ENCODE measurements at regions not wholly inside any gene's neighbourhood (a gene's known extent, or its start where the extent isn't known, plus 50 kb on each side); places are given as distances from the start of the nearest gene placed in this dataset.

DNA sequence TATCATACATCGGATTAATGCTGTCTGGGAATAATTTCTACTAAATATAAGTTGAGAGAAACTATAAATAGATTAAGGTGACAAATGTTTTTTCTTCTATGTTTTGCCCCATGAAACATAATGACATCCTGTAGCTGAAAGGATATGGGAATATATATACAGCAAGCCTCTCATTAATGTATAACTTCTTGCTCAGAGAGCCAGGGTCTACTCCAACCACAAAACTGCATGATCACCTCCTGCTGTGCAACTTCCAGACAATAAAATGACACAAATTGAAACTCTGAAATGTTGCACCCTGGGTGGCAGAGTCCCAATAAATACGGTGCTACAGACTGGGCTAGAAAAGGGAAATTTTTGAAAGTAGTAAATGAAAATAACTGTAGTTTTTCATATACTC lies 571.9 kb upstream of the CBLB start:
- H3K9ac ChIP-seq (ENCODE audit: low read depth in 1 of 2, low read length in 2 of 2): no peak overlapping the region
- TF ChIP-seq NR2F2 (IDR thresholded peaks at IDR 0.05): no peak
- TF ChIP-seq SP1 (IDR thresholded peaks at IDR 0.05): no peak
- TF ChIP-seq, protein P1, sequence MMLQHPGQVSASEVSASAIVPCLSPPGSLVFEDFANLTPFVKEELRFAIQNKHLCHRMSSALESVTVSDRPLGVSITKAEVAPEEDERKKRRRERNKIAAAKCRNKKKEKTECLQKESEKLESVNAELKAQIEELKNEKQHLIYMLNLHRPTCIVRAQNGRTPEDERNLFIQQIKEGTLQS (IDR thresholded peaks at IDR 0.05): no peak
- no peak overlapping the region for H3K4me3 ChIP-seq (ENCODE audit: low read depth in 1 of 3, low read length in 3 of 3)
- 76% methylated on average over 2 of the region's 2 CpGs for WGBS
- no peak for DNase-seq (ENCODE audit: low spot score)
- no peaks in the 10 kb centered on the region for H3K9me3 ChIP-seq (ENCODE audit: control insufficient read depth in 4 of 4, low read length in 3 of 4)
- H3K36me3 ChIP-seq (ENCODE audit: control insufficient read depth in 4 of 4, insufficient read depth in 3 of 4, low read depth in 1 of 4, low read length in 3 of 4): no peaks in the 10 kb centered on the region
- H3K4me1 ChIP-seq (ENCODE audit: control insufficient read depth in 4 of 4, insufficient read depth in 4 of 4, low read length in 3 of 4): no peaks in the 10 kb centered on the region
- no peak overlapping the region for H3K27ac ChIP-seq (ENCODE audit: low read depth in 1 of 2, low read length in 2 of 2)
- no peaks in the 10 kb centered on the region for H3K27me3 ChIP-seq (ENCODE audit: control insufficient read depth in 4 of 4, insufficient read depth in 4 of 4, low read length in 3 of 4)

DNA sequence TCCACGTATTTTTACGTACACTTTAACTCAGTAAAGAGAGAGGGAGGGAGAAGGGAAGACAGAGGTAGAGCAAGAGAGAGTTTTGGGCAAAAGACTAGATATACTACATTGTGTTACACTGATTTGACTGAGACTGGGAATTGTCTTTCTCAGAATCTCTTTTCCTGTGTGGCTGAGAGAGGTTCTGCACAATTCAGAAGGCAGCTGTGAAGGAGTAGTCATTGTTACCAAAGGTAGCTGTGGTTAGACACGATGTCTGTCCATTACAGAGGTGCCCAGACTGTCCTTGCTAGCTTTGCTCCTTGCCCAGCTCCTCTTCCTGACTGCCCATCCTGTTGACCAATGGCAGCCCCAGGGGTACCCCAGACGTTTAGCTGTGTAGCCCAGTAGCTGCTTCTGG lies 577.5 kb upstream of the CBLB start:
- Histone ChIP-seq H3K36me3 (ENCODE audit: control insufficient read depth in 4 of 4, insufficient read depth in 3 of 4, low read depth in 1 of 4, low read length in 3 of 4) (no peaks in the 10 kb centered on the region), H3K27ac (ENCODE audit: low read depth in 1 of 2, low read length in 2 of 2) (no peak overlapping the region), H3K4me3 (ENCODE audit: low read depth in 1 of 3, low read length in 3 of 3) (no peak overlapping the region), H3K27me3 (ENCODE audit: control insufficient read depth in 4 of 4, insufficient read depth in 4 of 4, low read length in 3 of 4) (no peaks in the 10 kb centered on the region), H3K4me1 (ENCODE audit: control insufficient read depth in 4 of 4, insufficient read depth in 4 of 4, low read length in 3 of 4) (no peaks in the 10 kb centered on the region), H3K9ac (ENCODE audit: low read depth in 1 of 2, low read length in 2 of 2) (no peak overlapping the region), H3K9me3 (ENCODE audit: control insufficient read depth in 4 of 4, low read length in 3 of 4) (no peaks in the 10 kb centered on the region)
- DNase-seq (ENCODE audit: low spot score): no peak
- TF ChIP-seq YY1 (IDR thresholded peaks at IDR 0.05) (no peak), JUND (IDR thresholded peaks at IDR 0.05) (no peak), HNF4G (IDR thresholded peaks at IDR 0.05) (no peak), SP1 (IDR thresholded peaks at IDR 0.05) (no peak), RXRA (IDR thresholded peaks at IDR 0.05) (no peak), GABPA (IDR thresholded peaks at IDR 0.05 in 1 of 2, conservative IDR thresholded peaks at IDR 0.05 in 1 of 2) (no peak), FOXA1 (IDR thresholded peaks at IDR 0.05) (no peak), EGR1 (IDR thresholded peaks at IDR 0.05; ENCODE audit: low read depth in 2 of 2) (no peak), RAD21 (IDR thresholded peaks at IDR 0.05) (no peak), NR2F2 (IDR thresholded peaks at IDR 0.05) (no peak), HNF4A (conservative IDR thresholded peaks at IDR 0.05) (no peak), TAF1 (conservative IDR thresholded peaks at IDR 0.05) (no peak), FOXA2 (IDR thresholded peaks at IDR 0.05) (no peak)
- TF ChIP-seq, protein P2, sequence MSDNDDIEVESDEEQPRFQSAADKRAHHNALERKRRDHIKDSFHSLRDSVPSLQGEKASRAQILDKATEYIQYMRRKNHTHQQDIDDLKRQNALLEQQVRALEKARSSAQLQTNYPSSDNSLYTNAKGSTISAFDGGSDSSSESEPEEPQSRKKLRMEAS (IDR thresholded peaks at IDR 0.05): no peak
- TF ChIP-seq, protein P3, sequence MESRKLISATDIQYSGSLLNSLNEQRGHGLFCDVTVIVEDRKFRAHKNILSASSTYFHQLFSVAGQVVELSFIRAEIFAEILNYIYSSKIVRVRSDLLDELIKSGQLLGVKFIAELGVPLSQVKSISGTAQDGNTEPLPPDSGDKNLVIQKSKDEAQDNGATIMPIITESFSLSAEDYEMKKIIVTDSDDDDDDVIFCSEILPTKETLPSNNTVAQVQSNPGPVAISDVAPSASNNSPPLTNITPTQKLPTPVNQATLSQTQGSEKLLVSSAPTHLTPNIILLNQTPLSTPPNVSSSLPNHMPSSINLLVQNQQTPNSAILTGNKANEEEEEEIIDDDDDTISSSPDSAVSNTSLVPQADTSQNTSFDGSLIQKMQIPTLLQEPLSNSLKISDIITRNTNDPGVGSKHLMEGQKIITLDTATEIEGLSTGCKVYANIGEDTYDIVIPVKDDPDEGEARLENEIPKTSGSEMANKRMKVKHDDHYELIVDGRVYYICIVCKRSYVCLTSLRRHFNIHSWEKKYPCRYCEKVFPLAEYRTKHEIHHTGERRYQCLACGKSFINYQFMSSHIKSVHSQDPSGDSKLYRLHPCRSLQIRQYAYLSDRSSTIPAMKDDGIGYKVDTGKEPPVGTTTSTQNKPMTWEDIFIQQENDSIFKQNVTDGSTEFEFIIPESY (IDR thresholded peaks at IDR 0.05): no peak
- TF ChIP-seq, protein P1 (IDR thresholded peaks at IDR 0.05): no peak
- TF ChIP-seq, protein P4, sequence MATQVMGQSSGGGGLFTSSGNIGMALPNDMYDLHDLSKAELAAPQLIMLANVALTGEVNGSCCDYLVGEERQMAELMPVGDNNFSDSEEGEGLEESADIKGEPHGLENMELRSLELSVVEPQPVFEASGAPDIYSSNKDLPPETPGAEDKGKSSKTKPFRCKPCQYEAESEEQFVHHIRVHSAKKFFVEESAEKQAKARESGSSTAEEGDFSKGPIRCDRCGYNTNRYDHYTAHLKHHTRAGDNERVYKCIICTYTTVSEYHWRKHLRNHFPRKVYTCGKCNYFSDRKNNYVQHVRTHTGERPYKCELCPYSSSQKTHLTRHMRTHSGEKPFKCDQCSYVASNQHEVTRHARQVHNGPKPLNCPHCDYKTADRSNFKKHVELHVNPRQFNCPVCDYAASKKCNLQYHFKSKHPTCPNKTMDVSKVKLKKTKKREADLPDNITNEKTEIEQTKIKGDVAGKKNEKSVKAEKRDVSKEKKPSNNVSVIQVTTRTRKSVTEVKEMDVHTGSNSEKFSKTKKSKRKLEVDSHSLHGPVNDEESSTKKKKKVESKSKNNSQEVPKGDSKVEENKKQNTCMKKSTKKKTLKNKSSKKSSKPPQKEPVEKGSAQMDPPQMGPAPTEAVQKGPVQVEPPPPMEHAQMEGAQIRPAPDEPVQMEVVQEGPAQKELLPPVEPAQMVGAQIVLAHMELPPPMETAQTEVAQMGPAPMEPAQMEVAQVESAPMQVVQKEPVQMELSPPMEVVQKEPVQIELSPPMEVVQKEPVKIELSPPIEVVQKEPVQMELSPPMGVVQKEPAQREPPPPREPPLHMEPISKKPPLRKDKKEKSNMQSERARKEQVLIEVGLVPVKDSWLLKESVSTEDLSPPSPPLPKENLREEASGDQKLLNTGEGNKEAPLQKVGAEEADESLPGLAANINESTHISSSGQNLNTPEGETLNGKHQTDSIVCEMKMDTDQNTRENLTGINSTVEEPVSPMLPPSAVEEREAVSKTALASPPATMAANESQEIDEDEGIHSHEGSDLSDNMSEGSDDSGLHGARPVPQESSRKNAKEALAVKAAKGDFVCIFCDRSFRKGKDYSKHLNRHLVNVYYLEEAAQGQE (IDR thresholded peaks at IDR 0.05): no peak
- TF ChIP-seq, protein P5, sequence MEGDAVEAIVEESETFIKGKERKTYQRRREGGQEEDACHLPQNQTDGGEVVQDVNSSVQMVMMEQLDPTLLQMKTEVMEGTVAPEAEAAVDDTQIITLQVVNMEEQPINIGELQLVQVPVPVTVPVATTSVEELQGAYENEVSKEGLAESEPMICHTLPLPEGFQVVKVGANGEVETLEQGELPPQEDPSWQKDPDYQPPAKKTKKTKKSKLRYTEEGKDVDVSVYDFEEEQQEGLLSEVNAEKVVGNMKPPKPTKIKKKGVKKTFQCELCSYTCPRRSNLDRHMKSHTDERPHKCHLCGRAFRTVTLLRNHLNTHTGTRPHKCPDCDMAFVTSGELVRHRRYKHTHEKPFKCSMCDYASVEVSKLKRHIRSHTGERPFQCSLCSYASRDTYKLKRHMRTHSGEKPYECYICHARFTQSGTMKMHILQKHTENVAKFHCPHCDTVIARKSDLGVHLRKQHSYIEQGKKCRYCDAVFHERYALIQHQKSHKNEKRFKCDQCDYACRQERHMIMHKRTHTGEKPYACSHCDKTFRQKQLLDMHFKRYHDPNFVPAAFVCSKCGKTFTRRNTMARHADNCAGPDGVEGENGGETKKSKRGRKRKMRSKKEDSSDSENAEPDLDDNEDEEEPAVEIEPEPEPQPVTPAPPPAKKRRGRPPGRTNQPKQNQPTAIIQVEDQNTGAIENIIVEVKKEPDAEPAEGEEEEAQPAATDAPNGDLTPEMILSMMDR (IDR thresholded peaks at IDR 0.05; ENCODE audit: low read depth, low read length, missing input control): no peak
- 57% methylated on average over 4 of the region's 4 CpGs for WGBS

Measured in liver (tissue), 8 donors.